ENCODE measurements at regions not wholly inside any gene's neighbourhood (a gene's known extent, or its start where the extent isn't known, plus 50 kb on each side); places are given as distances from the start of the nearest gene placed in this dataset.
"Not testable (repeated sequence)": the region's sequence is repeated elsewhere in the genome, so short reads cannot be mapped to it uniquely, and the experiment has no call there.

DNA sequence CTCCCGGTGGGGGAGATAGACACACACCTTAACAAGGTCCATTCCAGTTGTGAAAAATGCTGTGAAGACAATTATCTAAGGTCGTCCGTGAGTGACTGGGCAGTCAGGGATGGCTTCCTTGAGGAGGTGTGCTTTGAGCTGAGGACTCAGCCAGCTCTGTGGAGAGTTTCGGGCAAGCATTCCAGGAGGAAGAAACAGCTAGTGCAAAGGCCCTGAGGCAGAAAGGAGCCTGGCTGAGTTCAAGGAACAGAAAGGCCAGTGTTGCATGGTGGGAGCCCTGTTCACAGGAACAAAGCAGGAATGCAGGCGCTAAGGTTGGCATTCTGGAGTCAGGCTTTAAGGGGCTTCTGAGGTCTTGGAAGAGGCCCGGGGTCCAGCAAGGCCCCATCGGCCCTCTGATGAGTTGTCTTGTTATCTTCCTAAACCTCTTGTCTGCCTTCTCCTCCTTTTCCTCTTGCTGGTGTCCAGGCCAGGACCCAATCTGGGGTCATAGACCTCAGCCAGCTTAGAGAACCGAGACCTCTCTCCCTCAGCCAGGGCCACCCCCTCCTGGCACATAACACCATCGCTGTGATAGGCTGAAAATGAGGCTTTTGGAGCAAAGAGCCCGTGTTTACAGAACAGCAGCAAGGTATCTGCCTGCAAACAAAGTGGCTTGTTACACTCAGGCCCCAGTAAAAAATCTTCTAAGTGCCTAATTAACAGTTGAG lies 270.2 kb upstream of the MVB12B start:
- no peak for DNase-seq

DNA sequence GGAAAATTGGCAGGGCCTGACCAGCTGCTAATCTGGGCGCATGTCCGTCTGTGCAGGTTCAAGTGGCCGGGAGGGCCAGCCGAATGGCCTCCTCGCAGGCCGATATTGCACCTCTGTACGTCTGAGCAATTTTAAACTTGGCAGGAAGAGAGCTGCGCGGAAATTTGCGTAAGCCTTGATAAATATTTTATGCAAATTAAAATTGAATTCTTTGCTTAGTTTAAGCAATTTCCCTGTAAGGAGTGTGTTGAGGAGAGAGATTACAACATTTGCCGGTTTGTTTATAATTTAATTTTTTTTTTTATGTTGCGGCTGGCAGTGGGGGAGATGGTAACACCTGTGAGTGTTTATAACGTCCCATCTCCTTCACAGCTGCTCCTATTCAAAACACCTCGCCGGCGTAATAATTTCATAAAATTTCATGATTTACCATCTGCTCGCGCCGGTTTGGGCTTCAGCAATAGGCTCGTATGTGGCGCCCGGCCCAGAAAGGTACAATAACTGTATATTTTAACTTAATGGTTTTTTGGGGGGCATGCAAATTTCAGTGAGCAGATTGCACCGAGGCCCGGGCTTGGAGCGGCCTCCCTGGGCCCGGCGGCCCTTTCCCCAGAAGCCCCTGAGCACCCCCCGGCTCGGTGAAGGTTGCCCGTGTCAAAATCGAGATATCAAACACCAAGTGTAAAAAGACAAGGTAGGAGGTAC lies 269.4 kb upstream of the MVB12B start:
- no peak for DNase-seq

DNA sequence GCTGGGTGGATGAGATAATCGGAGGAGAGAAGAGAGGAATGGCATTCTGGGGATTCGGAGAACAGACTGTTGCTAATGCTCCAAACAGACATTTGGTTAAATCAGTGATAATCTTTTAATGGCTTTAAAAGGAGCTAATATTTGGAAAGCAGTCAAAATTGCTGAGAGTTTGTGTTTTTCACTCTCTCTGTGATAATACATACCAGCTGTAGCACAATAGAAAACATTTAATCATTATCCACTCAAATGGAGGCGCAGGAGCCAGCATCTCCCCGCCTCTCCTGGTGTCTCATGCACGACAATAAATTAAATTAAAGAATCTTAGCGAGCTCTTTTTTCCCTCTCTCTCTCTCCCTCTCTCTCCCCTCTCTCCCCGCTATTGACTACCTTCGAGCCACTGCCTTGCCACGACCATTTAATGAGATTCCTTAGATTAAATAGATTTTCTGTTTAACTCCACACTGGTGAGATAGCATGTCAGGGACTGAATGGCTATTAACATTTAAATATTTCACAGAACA lies 268.6 kb upstream of the MVB12B start:
- no peak for DNase-seq

DNA sequence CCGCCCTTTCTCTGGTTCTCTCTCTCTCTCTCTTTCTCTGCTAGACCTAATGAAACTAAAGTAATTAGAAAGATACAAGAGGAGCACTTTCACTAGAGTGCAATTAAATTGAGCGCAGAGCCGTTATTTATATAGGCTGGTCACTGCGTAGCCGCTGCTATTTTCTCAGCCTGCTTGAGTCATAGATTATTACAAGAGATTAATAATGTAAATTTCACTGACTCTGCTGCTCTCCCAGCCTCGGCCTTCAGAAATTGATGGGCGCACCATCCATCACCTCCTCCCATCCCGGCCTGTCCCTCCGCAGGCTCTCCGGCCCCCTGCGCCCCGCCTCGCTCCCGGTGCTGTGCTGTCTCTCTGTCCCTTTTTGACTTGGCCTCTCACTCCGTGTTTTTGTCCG lies 268.0 kb upstream of the MVB12B start:
- no peak for DNase-seq

DNA sequence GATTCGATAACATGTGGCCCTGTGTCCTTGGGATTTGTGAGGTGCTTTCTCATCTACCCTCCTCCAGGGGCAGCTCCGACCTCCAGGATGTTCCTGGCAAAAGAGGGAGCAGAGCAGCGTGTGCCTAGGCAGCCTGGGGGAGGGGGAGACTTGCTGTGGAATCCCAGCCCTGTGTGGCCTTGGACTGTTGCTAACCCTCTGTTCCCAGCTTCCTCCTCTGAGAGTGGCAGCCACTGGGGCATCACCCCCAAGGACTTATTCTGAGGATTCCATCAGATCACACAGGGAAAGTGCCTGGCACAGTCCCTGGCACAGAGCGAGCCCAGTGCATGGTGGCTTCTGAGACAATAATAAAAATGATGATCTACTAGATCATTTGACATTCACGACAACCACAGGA lies 265.1 kb upstream of the MVB12B start:
- DNase-seq, result no peak

DNA sequence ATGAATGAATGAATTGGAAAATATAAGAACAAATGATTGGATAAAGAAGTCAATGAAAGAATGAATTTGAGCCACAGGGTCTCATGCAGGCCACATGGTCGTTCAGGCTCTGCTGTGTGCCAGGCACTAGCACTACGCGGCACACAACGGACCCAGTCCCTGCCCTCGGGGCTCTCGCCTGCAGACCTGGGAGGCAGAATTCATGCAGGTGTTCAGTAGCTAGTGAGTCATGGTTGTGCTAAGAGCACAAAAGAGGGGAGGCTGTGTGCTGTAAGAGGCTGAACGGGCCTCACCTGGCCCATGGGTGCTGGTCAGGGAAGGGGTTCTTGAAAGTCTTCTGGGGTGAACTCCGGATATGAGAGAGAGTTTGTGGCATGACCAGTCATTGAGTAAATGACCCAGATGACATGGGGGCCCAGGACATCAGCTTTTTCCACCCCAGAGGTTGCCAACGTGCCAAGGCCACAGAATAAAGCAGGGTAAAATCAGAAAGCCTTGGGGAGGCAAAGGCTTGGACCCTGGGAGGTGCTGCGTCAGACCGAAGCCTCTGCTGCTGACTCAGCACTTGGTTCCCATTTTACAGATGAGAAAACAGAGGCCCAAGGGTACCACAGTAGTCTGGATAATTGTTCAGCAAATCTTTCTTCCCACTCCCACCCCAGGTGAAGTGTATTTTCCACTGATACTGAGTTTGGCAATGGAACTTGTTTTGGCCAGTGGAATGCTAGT lies 264.3 kb upstream of the MVB12B start:
- DNase-seq, result no peak

DNA sequence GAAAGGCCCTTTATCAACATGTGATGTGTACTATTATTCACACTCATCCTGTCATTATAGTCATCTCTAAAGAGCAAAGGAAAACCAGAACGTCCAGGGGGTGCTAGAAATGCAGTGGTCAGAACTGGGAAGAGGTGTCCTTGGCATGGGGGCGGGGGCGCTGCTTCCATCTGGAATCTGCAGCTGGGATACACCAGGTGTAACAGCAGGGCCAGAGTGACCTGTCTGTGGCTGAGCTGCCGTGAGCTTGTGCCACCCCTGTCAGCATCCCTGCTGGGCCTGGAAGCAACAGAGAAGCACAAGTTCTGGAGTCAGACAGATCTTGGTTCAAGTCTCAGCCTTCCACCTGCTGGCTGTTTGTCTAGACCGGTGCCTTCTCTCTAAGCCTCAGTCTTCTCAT lies 263.3 kb upstream of the MVB12B start:
- no peak for DNase-seq

DNA sequence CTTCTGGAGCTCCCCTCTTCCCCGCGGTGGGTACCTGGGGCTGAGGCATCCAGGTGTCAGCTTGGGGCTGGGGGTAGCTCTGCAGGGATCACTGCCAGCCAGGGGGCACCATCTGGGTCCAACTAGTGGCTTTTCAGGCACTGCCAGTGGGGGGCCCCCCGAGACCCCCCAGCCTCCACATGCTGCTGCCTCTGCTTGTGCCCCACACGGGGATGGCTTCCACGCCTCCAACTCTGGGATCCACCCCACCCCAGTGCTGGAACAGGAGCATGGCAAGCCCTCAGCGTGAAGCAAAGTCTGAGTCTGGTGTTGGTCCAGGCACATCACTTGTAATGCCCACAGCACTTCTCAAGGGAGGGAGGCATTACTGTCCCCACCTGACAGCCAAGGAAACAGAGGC lies 260.5 kb upstream of the MVB12B start:
- no peak for DNase-seq

DNA sequence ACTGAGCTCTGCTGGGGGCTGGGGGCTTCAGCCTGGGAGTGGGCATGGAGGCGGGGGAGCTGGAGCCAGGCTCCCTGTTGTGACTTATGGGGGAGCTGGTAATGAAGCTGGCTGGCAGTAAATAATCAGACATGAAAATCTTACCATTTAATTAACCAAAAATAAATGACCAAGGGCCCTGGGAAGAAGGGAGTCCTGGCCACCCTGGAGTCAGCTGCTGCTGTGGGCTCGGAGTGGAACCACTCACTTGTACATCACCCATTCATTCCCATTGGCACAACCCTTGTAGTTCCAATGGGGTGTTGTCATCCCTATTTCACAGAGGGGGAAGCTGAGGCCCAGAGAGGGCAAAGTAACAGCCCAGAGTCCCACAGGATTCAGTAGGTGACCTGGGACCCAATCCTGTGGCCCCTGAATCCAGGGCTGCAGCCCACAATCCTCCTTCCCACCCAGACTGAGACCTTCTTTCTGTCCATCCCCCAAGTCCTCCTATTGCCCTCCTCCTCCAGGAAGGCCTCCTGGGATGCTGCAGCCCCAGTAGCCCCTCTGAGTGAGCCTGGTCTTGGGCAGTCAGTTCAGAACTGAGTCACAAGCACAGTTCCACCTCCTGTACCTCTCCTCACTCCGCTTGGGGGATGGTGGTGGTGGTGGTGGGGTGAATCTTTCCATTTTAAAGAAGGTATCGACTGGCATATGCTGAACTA lies 259.4 kb upstream of the MVB12B start:
- no peak for DNase-seq

DNA sequence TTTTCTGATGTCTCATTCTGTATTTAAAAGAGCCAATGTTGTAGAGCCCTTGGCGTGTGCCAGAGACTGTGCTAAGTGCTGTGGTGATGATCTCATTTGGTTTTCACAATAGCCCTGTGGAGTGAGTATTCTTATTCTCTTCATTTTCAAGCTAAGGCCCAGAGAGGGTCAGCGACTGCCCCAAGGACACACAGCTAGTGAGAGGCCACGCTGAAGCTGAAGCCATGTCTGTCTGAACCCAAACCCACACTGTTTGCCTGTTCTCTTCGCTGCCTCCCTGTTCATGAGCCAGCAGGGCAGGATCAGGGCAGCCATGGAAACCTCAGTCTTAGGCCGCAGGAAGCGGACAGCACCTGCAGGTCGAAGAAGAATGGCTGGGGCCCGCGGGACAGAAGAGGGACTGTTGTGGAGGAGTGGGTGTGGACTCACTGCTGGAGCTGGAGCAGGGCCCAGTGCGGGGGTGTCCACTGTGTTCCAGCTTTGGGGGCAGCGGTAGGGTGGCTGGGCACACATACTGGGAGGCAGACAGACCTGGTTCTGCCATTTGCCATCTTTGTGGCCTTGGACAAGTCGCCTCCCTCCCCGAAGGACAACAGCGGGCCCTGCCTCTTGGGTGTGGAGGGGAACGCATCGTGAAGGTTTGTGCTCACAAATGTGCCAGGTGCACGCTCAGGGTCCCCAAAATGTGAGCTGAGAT lies 257.9 kb upstream of the MVB12B start:
- DNase-seq, result no peak

DNA sequence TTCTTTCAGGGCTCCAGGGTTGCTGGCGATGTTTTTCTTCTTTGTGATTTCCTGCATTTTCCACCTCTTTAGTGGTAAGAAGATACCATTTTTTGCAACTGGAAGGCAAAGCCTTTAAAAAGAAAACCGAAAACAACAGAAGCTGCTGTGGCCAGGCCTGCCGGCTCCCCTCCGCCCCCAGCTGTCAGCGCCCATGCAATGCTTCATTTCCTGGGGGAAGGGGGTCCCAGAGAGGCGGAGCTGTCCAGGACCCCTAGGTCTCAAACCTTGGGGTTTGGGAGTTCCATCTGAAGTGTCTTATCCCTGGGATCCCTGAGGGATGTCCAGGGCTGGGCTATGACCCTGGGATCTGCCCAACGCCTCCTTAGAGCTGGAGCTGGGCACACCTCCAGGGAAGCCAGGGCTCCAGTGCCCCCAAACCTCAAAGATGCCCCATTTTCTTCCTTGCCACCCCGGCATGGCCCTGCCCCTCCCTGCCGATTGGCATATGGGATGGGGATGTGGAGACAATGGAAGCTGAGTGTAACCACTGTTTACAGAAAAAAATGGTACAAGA lies 257.2 kb upstream of the MVB12B start:
- no peak for DNase-seq

DNA sequence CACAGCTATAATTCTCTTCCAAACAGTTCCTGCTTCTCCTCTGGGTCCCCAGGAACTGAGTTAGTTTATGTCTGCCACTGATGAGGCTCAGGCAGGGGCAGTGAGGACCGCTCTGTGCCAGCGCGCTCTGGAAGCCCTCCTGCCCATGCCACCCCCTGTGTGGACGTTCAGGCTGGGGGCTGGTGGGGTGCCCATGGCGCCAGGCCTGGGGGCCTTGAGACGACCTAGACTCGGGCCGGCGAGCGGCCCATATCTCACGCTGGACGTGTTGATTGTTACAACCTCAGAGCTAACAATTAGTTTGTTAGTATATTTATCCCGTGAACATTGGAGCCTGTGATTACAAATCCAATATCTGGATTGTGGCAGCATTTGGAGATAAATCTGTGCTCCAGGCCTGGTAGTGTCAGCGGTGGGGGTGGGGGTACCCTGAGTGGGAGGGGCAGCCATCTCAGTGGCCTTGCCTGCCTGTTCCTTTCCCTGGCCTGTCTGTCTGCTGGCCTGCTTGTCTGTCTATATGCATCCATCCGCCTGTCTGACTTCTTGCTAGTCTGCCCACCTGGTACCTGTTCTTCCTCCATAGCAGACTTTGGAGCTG lies 256.5 kb upstream of the MVB12B start:
- no peak for DNase-seq

DNA sequence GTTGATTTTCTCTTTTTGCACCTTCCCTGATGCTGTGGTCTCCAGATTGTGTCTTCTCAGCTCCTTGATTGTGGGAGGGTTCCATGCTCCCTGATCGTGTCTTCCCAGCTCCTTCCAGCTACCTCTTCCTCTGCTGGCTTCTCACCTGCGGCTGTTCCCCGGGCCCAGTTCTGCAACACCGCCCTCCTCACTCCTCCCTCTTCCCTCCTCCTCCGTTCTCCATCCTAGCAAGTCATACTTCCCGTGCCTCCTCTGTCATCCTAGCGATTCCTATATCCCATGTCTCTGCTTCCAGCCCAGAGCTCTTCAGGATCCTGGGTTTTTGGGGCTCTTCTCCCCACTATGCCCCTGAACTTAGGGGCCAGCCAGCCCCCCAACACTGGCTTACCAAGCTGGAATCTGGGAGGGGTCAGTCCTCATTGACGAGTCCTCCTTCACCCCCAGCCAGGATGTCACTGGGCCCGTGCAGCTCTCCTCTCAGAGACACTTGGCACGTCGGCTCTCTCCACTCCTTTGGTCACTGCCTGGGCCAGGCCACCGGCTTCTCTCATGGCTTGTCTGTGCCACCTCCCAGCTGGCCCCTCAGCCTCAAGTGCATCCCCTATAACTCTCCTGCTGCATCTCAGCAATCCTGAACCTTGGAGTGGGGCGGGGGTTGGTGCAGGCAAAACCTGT lies 255.4 kb upstream of the MVB12B start:
- DNase-seq, result no peak

DNA sequence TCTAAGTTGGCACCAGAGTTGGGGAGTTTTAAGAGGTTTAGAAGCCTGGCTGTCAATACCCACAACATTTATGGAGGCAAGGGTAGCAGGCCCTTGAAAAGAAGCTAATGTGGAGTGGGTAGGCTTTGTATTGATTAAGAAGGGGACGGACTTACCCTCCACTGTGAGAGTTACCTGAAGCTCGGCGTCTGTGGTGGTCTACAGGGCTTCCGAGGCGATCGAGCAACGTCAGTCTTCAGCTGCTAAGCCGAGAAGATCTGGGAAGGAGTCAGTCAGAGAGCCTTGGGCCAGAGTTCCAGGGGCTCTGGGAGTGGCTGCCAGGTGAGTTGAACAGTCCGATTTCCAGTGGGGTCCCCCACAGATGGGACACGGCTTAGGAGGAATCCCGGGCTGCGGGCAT lies 249.0 kb upstream of the MVB12B start:
- DNase-seq, result not testable (repeated sequence)

DNA sequence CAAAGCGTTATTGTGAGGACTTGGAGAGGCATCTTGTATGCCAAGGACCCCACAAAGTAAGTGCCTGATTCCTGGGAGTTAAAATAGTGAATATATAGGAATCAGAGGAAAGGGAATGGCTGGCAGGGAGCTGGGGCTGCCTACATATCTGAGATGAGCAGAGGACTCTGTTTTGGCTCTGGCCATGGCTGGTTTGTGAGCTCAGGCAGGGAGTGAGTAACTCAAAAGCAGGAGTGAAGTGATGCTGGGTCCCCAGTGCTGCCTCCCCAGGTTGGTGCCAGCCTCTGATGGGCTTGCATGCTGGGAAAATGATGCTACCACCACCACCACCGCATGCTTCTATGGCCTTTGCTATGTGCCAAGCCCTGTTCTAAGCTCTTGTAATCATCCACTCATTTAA lies 246.0 kb upstream of the MVB12B start:
- DNase-seq, result no peak

DNA sequence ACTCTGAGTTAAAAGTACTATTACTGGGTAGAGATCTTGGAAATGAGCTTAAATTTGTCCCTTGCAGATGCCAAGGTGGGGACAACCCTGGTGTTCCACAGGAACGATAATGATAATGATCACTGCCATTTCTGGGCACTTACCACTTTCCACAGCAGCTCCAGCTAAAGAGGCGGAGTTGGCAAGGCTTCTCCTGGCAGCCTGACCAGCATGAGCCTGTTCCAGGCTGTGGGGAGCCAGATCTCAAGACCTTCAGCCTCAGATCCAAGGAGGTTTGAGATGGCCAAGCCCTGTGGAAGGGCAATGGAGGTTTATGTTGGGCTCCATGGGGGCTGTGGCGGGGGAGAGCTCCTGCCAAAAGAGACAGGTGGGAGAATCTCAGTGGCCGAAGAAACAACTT lies 244.9 kb upstream of the MVB12B start:
- DNase-seq, result no peak

DNA sequence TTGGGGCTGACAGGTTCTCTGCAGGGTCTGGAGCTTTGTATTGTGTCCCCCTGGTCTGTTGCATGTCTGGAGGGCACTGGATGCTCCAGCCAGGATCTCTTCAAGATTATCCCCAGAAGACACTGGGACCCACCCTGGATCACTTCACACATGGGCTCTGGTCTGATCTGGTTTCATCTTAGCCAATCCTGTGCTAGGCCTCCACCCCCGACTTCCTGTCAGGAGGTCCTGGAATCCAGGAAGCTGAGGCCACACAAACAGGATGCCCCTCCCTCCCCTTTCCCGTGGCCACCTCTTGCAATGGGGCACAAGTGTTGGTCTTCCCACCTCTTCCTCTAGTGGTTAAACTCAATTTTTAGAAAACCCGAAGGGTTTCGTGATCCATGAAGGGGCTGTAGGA lies 242.6 kb upstream of the MVB12B start:
- DNase-seq, result no peak

DNA sequence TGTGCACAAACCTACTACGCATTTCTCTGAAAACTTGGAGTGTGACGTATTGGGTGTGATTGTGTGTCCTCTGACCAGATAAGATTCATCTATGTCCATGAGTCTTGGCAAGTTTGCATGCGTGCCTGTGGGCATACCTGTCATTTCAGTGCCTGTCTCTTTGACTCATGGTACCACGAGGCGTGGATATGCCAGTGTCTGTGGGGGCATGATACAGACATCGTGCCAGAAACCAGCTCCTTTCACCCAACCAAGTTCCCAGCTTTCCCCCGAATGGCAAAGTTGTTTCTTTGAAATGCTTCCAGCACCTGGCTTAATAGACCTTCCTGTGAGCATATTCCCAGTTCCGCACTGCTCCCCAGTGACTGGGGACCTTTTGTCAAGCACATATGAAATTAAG lies 241.9 kb upstream of the MVB12B start:
- no peak for DNase-seq

DNA sequence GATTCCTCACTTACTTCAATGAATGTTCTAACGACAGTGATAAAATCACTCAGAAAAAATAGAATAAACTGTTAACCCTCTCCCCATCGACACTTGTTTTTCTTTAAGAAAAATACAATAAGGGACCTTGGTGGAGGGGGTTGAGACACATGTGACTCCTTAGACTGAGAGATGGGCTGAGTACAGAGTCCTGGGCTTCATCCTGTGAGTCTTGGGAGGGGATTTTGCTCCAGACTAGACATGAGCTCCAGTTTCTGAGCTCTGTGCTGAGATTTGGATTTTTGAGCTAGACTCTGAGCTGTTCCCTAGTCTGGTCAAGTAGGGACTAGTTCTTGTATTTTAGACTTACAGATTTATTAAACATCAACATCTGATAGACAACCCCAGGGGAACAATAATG lies 241.5 kb upstream of the MVB12B start:
- DNase-seq, result no peak

DNA sequence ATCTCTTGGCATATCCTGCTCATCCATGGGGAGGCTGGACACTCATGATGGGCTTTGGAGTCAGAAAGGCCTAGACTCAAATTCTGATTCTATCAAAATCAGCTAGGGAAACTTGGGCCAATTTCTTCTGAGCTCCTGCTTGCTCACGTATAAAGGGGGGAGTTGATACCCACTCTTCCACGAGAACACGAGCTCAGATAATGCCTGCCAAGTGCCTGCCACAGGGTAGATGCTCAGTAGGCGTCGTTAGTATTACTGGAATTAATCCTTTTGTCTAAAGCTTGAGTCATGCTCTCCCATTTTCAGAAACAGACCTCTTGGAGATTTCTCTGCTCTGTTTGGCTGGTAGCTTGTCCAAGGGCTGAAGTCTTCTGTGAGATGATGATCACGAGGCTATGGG lies 238.3 kb upstream of the MVB12B start:
- DNase-seq, result no peak

DNA sequence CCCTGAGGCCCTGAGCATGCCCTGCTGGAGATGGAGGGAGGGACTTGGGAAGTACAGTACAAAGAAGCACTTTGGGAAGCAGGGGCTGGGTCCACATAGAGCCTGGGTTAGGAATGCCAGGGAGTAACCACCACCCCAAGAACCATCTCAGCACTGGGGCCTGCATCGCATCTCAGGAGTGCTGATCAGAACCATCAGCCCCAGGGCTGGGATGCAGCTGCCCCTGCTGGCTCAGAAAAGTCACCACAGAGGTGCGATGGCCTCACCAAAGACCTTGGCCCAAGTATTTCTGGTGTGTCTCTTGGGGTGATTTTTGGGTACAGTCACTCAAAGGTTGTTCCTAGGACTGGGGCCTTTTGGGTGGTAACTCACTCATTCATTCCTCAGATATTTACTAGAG lies 236.8 kb upstream of the MVB12B start:
- DNase-seq, result no peak
